ENCODE measurements at regions not wholly inside any gene's neighbourhood (a gene's known extent, or its start where the extent isn't known, plus 50 kb on each side); places are given as distances from the start of the nearest gene placed in this dataset.

- in situ Hi-C loops (cut with MboI; ENCODE audit: low sequenced_read_pairs, unreplicated experiment), result no loop called here
- TF ChIP-seq CTCF (IDR thresholded peaks at IDR 0.05; ENCODE audit: borderline replicate concordance, control extremely low read depth, extremely low read depth, insufficient read depth, missing control alignments), result no peak
- DNase-seq (ENCODE audit: low spot score), result no peak
These were observed 358.6 kb upstream of the KCNH8 start for GRCh38 chr3:18789734-18790133.

GRCh38 chr3:18787441-18787840 is 360.9 kb upstream of the KCNH8 start:
- DNase-seq (ENCODE audit: low spot score), result no peak
- TF ChIP-seq CTCF (IDR thresholded peaks at IDR 0.05; ENCODE audit: borderline replicate concordance, control extremely low read depth, extremely low read depth, insufficient read depth, missing control alignments), result no peak
- in situ Hi-C loops (cut with MboI; ENCODE audit: low sequenced_read_pairs, unreplicated experiment), result no loop called here

DNA sequence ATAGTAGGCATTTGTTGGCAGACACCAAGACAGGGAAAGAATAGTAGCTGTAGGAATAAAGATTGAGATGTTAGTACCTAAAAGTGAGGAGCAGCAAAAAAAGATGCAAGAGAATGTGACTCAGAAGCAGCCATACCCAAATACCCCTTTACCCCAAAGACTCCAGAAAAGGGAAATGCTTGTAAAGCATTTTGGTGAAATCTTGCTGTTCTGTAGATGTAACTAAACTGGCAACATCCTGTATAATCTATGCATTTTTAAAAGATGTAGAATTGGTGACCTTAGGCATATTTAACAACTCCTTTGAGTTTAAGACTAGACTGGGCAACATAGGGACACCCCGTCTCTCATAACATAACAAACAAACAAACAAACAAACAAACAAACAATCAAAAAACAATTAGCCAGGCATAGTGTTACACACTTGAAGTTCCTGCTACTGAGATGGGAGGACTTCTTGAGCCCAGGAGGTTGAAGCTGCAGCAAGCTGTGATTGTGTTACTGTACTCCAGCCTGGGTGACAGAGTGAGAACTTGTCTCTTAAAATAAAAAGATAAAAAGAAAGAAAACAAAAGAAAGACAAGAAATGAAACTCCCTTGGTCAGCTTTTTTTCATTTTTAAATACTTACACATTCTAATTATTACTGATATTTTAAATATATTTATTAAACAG is 361.5 kb upstream of the KCNH8 start:
- TF ChIP-seq CTCF (IDR thresholded peaks at IDR 0.05; ENCODE audit: borderline replicate concordance, control extremely low read depth, extremely low read depth, insufficient read depth, missing control alignments), result no peak
- no peak for DNase-seq (ENCODE audit: low spot score)
- in situ Hi-C loops (cut with MboI; ENCODE audit: low sequenced_read_pairs, unreplicated experiment), result no loop called here

DNA sequence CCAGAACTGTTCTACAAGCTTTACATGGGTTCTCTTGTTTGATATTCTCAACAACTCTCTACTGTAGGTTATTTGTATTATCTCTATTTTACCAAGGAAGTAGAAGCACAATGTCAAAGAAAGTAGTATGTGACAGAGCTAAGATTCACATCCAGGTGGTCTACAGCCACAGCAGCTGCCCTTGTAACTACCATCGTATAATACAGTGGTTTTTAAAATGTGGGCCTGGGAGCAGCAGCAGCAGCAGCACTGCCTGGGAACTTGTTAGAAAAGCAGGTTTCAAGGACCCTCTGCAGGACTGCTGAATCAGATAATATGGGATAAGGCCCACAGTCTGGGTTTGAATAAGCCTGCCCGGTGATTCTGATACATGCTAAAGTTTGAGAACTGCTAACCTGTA is 357.1 kb upstream of the SATB1 start:
- in situ Hi-C loops (cut with MboI; ENCODE audit: low sequenced_read_pairs, unreplicated experiment), result no loop called here
- DNase-seq (ENCODE audit: low spot score), result no peak
- no peak for TF ChIP-seq CTCF (IDR thresholded peaks at IDR 0.05; ENCODE audit: borderline replicate concordance, control extremely low read depth, extremely low read depth, insufficient read depth, missing control alignments)

DNA sequence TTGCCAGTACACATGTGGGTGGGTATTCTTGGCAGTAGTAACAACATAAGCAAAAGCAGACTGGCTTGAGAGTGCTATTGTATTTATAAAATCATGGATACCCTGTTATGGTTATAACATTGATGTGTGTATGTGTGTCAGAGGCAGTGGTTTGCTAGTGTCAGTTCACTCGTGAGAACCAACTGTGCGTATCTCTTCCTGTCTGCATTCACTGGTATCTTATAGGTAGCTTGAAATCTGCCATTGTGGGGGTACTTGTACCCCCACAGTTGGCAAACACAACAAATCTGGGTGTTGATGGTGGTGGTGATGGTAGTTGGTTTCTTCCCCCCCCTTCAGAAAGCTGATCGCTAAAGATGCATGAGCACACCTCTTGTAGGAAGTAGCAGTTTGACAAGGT is 355.8 kb upstream of the SATB1 start:
- no peak for TF ChIP-seq CTCF (IDR thresholded peaks at IDR 0.05; ENCODE audit: borderline replicate concordance, control extremely low read depth, extremely low read depth, insufficient read depth, missing control alignments)
- in situ Hi-C loops (cut with MboI; ENCODE audit: low sequenced_read_pairs, unreplicated experiment), result no loop called here
- no peak for DNase-seq (ENCODE audit: low spot score)

GRCh38 chr3:18779704-18780103 is 354.6 kb upstream of the SATB1 start:
- in situ Hi-C loops (cut with MboI; ENCODE audit: low sequenced_read_pairs, unreplicated experiment), result no loop called here
- TF ChIP-seq CTCF (IDR thresholded peaks at IDR 0.05; ENCODE audit: borderline replicate concordance, control extremely low read depth, extremely low read depth, insufficient read depth, missing control alignments), result no peak
- DNase-seq (ENCODE audit: low spot score), result no peak

Measured in GM13976 (cell line).